Prostate gland (tissue), 2 donors: ENCODE measurements at regions not wholly inside any gene's neighbourhood (a gene's known extent, or its start where the extent isn't known, plus 50 kb on each side); places are given as distances from the start of the nearest gene placed in this dataset.

Experiments
- DNase-seq: peaks from one replicate; pipeline ENCODE4 v3.0.0-alpha.2; 2019; ENCODE audit warnings: low spot score
- H3K27ac ChIP-seq, 2 donors: fragments of 200-600 bp; sonication (generic); 2 replicates each; pipeline ENCODE4 v1.5.1; 2017 to 2019
- H3K27me3 ChIP-seq: fragments of 200-600 bp; sonication (generic); replicated peaks from 2 replicates; pipeline ENCODE4 v1.5.1; 2019; ENCODE audit not compliant: insufficient read depth
- H3K36me3 ChIP-seq, 2 donors: fragments of 200-600 bp; sonication (generic); 1 replicate in 1 of 2; 2 replicates in 1 of 2; pipeline versions ENCODE4 v1.5.1 to v1.8.1; 2017 to 2019
- H3K4me1 ChIP-seq: fragments of 200-600 bp; sonication (generic); replicated peaks from 2 replicates; pipeline ENCODE4 v1.5.1; 2019
- H3K4me3 ChIP-seq, 2 donors: fragments of 200-600 bp; sonication (generic); 2 replicates each; pipeline ENCODE4 v1.5.1; 2017 to 2019
- H3K9me3 ChIP-seq: fragments of 200-600 bp; sonication (generic); 2 replicates; pipeline ENCODE4 v1.5.1; 2017
- CTCF ChIP-seq, 4 experiments: fragments of 200-600 bp in 2 of 4; fragments of 450-650 bp in 2 of 4; sonication (generic) in 2 of 4; IDR thresholded peaks; 1 replicate in 3 of 4; 2 replicates in 1 of 4; pipeline ENCODE4 v1.5.1; 2016 to 2019; ENCODE audit warnings: antibody characterized with exemption in 4 of 4, mild to moderate bottlenecking in 2 of 4, moderate library complexity in 2 of 4
- POLR2A ChIP-seq: fragments of 450-650 bp; IDR thresholded peaks from one replicate; pipeline ENCODE4 v1.6.1; 2016; ENCODE audit warnings: antibody characterized with exemption, mild to moderate bottlenecking
- POLR2AphosphoS5 ChIP-seq: sonication (generic); formaldehyde crosslinking; IDR thresholded peaks from one replicate; pipeline ENCODE4 v1.6.1; 2017; ENCODE audit warnings: antibody characterized with exemption
- WGBS: methylation state at CpG from one replicate; pipeline ENCODE4 v1.1.5; 2018; 5-methylcytosine and 5-hydroxymethylcytosine counted together
- intact Hi-C: fragments of 100-400 bp; cut with DNase I; formaldehyde crosslinking; loops from one replicate; pipeline ENCODE4 v1.14.2; 2022

- no peak for DNase-seq
- TF ChIP-seq POLR2A (no peak), POLR2AphosphoS5 (no peak), CTCF (IDR thresholded peaks at IDR 0.05) (no peak)
- WGBS, result 38% methylated on average over 2 of the region's 2 CpGs
Measured at GRCh38 chr6:19524366-19525186, 312.6 kb upstream of the ID4 start.

GRCh38 chr6:19525673-19526072, 311.5 kb upstream of the ID4 start:
- intact Hi-C loops, result no loop called here
- H3K27me3 ChIP-seq, result no peaks in the 10 kb centered on the region
- H3K9me3 ChIP-seq, result no peaks in the 10 kb centered on the region
- H3K27ac ChIP-seq, result no peak overlapping the region
- 40% methylated on average over 3 of the region's 3 CpGs for WGBS
- DNase-seq, result no peak
- TF ChIP-seq POLR2AphosphoS5 (no peak), CTCF (IDR thresholded peaks at IDR 0.05) (no peak), POLR2A (no peak)
- H3K4me3 ChIP-seq, result no peak overlapping the region
- no peaks in the 10 kb centered on the region for H3K36me3 ChIP-seq
- no peaks in the 10 kb centered on the region for H3K4me1 ChIP-seq

More at GRCh38 chr6:19524366-19525186, 312.6 kb upstream of the ID4 start:
- H3K36me3 ChIP-seq, result no peaks in the 10 kb centered on the region
- no peaks in the 10 kb centered on the region for H3K27me3 ChIP-seq
- H3K27ac ChIP-seq, result no peak overlapping the region
- H3K4me3 ChIP-seq, result no peak overlapping the region
- H3K9me3 ChIP-seq, result no peaks in the 10 kb centered on the region
- H3K4me1 ChIP-seq, result no peaks in the 10 kb centered on the region
- intact Hi-C loops, result no loop called here

GRCh38 chr6:19530188-19530587, 307.0 kb upstream of the ID4 start:
- Histone ChIP-seq H3K27ac (no peak overlapping the region), H3K36me3 (no peaks in the 10 kb centered on the region), H3K4me1 (no peaks in the 10 kb centered on the region), H3K4me3 (no peak overlapping the region), H3K9me3 (no peaks in the 10 kb centered on the region), H3K27me3 (no peaks in the 10 kb centered on the region)
- DNase-seq, result no peak
- WGBS, result 100% methylated on average over 1 of the region's 1 CpG
- intact Hi-C loops, result no loop called here
- TF ChIP-seq POLR2AphosphoS5 (no peak), POLR2A (no peak), CTCF (IDR thresholded peaks at IDR 0.05) (no peak)

- 26% methylated on average over 2 of the region's 2 CpGs for WGBS
- no peak overlapping the region for H3K4me3 ChIP-seq
- H3K27me3 ChIP-seq, result no peaks in the 10 kb centered on the region
- DNase-seq, result no peak
- no peak for TF ChIP-seq CTCF (IDR thresholded peaks at IDR 0.05)
- no peak for TF ChIP-seq POLR2AphosphoS5
- TF ChIP-seq POLR2A, result no peak
- H3K9me3 ChIP-seq, result no peaks in the 10 kb centered on the region
- H3K4me1 ChIP-seq, result no peaks in the 10 kb centered on the region
- no peak overlapping the region for H3K27ac ChIP-seq
- intact Hi-C loops, result no loop called here
- no peaks in the 10 kb centered on the region for H3K36me3 ChIP-seq
Measured at GRCh38 chr6:19535351-19535750, 301.8 kb upstream of the ID4 start.

GRCh38 chr6:19536838-19537237, 300.3 kb upstream of the ID4 start:
- no peak overlapping the region for H3K4me3 ChIP-seq
- peak; percentile 37 for DNase-seq
- WGBS, result 41% methylated on average over 3 of the region's 3 CpGs
- H3K27me3 ChIP-seq, result no peaks in the 10 kb centered on the region
- H3K4me1 ChIP-seq, result no peaks in the 10 kb centered on the region
- H3K9me3 ChIP-seq, result no peaks in the 10 kb centered on the region
- H3K27ac ChIP-seq, result no peak overlapping the region
- TF ChIP-seq POLR2A (no peak), CTCF (IDR thresholded peaks at IDR 0.05) (no peak), POLR2AphosphoS5 (peak; percentile 62)
- H3K36me3 ChIP-seq, result no peaks in the 10 kb centered on the region
- intact Hi-C loops, result no loop called here
